Ovary (tissue), 7 donors: ENCODE measurements at regions not wholly inside any gene's neighbourhood (a gene's known extent, or its start where the extent isn't known, plus 50 kb on each side); places are given as distances from the start of the nearest gene placed in this dataset.

Source experiments
- DNase-seq, 5 donors: peaks; one replicate each; pipeline ENCODE4 v3.0.0-alpha.2; 2019 to 2020
- H3K27ac ChIP-seq, 2 donors: fragments of 200-600 bp; one replicate each; pipeline versions ENCODE4 v1.5.1 to v1.8.0; 2019 to 2022
- H3K27me3 ChIP-seq: fragments of 200-600 bp; one replicate; pipeline ENCODE4 v1.8.0; 2022
- H3K36me3 ChIP-seq: fragments of 200-600 bp; sonication (generic); one replicate; pipeline ENCODE4 v1.5.1; 2019
- H3K4me1 ChIP-seq: one replicate; pipeline ENCODE4 v1.8.1; 2013; ENCODE audit warnings: mild to moderate bottlenecking, moderate library complexity; ENCODE audit not compliant: insufficient read depth
- H3K4me3 ChIP-seq: fragments of 200-600 bp; sonication (generic); one replicate; pipeline ENCODE4 v1.5.1; 2017
- H3K9me3 ChIP-seq, 2 donors: fragments of 200-600 bp in 1 of 2; sonication (generic) in 1 of 2; one replicate each; pipeline versions ENCODE4 v1.5.1 to v1.8.1; 2013 to 2019; ENCODE audit warnings: mild to moderate bottlenecking in 1 of 2, moderate library complexity in 1 of 2
- EP300 ChIP-seq: sonication (generic); formaldehyde crosslinking; IDR thresholded peaks from one replicate; pipeline ENCODE4 v1.6.1; 2017; ENCODE audit warnings: antibody characterized with exemption
- POLR2A ChIP-seq: fragments of 450-650 bp; IDR thresholded peaks from one replicate; pipeline ENCODE4 v1.6.1; 2017; ENCODE audit warnings: antibody characterized with exemption, mild to moderate bottlenecking, moderate library complexity
- WGBS, 3 donors: extraction: QIAGEN DNeasy Blood & Tissue Kit in 1 of 3; methylation state at CpG; one replicate each; pipeline versions ENCODE4 v1.1.5 to v1.1.7; 2013 to 2017; 5-methylcytosine and 5-hydroxymethylcytosine counted together
- intact Hi-C, 4 donors: fragments of 100-400 bp; cut with DNase I; formaldehyde crosslinking; loops; one replicate each; pipeline versions ENCODE4 v1.11.0 to v1.15.1; 2022 to 2023
- TF ChIP-seq, protein P1 (sequence below), 3 donors: fragments of 450-650 bp in 2 of 3; fragments of 200-600 bp in 1 of 3; IDR thresholded peaks; one replicate each; pipeline versions ENCODE4 v1.5.1 to v1.8.0; 2016 to 2022; ENCODE audit warnings: antibody characterized with exemption in 3 of 3, mild to moderate bottlenecking in 1 of 3
- donor health status: DM: no; HTN: no; CAD: no; lungs with moderate emphysema.
- donor health status: DM: no; HTN: no; CAD: no.
- donor health status: Bipolar disorder and iron deficiency.
- donor health status: DM: no; HTN: no; CAD: no.
- donor health status: DM: yes; HTN: yes; CAD: no.

DNA sequence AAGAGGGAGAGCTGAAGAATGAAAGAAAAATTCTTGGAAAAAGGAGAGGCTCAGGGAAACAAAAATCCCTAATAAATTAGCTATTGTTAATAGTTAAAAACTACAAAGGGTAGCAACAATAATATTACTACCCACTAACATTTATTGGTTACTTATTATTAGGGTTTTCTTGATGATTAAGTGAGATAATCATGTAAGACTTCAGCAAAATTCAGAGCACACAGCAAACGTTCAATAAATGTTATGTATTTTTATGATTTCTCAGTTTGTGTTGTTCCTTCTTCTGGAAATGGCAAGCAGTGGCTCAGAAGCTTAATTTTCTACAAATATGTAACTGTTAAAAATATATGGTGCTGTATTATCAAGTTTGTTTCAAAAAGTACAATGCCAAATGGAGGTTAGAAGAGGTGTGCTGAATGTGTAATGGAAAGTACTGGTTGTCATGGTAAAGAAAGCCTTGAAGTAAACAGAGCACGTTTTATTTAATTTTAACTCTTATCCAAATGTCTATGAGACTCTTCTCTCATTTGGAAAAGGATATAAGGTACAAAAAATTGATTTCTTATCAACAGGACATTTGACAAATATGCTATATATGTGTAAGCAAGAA lies 226.0 kb upstream of the ATP10B start:
- Histone ChIP-seq H3K27ac (no peak overlapping the region), H3K9me3 (no peaks in the 10 kb centered on the region), H3K4me1 (no peaks in the 10 kb centered on the region), H3K27me3 (no peaks in the 10 kb centered on the region), H3K4me3 (no peak overlapping the region), H3K36me3 (no peaks in the 10 kb centered on the region)
- intact Hi-C loops, result no loop called here
- no peak for TF ChIP-seq EP300
- TF ChIP-seq POLR2A, result no peak
- TF ChIP-seq, protein P1, sequence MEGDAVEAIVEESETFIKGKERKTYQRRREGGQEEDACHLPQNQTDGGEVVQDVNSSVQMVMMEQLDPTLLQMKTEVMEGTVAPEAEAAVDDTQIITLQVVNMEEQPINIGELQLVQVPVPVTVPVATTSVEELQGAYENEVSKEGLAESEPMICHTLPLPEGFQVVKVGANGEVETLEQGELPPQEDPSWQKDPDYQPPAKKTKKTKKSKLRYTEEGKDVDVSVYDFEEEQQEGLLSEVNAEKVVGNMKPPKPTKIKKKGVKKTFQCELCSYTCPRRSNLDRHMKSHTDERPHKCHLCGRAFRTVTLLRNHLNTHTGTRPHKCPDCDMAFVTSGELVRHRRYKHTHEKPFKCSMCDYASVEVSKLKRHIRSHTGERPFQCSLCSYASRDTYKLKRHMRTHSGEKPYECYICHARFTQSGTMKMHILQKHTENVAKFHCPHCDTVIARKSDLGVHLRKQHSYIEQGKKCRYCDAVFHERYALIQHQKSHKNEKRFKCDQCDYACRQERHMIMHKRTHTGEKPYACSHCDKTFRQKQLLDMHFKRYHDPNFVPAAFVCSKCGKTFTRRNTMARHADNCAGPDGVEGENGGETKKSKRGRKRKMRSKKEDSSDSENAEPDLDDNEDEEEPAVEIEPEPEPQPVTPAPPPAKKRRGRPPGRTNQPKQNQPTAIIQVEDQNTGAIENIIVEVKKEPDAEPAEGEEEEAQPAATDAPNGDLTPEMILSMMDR (IDR thresholded peaks at IDR 0.05), result no peak
- 34 to 49% (median 43%) methylated on average over 2 of the region's 2 CpGs for WGBS, 3 donors
- DNase-seq, result no peak

DNA sequence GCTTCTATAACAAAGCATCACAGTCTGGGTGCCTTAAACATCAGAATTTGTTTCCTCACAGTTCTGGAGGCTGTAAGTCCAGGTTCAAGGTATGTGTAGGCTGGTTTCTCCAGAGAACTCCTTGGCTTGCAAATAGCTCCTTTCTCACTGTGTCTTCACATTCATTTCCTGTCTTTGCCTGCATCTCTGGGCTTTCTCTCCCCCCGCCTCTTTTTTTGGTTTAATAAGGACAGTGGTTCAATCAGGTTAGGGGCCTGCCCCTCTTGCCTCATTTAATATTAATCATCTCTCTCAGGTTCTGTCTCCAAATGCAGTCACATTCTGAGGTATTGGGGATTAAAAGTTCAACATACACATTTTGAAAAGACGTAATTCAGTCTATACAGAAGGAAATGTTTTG lies 225.5 kb upstream of the ATP10B start:
- no peaks in the 10 kb centered on the region for H3K9me3 ChIP-seq
- no peaks in the 10 kb centered on the region for H3K27me3 ChIP-seq
- no peaks in the 10 kb centered on the region for H3K36me3 ChIP-seq
- H3K27ac ChIP-seq, result no peak overlapping the region
- H3K4me1 ChIP-seq, result no peaks in the 10 kb centered on the region
- no peak overlapping the region for H3K4me3 ChIP-seq
- 70 to 79% (median 77%) methylated on average over 2 of the region's 2 CpGs for WGBS, 3 donors
- intact Hi-C loops, result no loop called here
- DNase-seq, result no peak
- TF ChIP-seq EP300 (no peak), POLR2A (no peak)
- TF ChIP-seq, protein P1 (IDR thresholded peaks at IDR 0.05), result no peak

DNA sequence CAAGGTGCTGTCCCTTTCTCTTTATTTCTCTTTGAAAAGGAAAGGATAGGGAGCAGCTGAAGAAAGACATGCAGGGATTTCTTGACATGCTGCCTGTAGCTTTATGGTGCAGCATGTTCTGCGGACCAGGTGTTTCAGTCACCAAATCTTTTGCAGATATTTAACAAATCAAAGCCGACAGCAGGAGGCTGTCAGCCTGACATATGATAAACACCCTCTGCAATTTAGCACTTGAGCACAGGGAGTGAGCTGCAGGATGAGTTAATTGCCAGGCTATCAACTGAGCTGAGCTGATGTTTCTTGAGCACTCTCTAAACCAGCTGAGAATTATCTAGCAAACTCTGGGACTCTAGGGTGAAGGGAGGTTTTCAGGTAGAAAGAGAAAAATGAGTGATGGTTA lies 212.8 kb upstream of the ATP10B start:
- no peak for DNase-seq
- Histone ChIP-seq H3K4me1 (no peaks in the 10 kb centered on the region), H3K36me3 (no peaks in the 10 kb centered on the region), H3K27me3 (no peaks in the 10 kb centered on the region), H3K9me3 (no peaks in the 10 kb centered on the region), H3K4me3 (no peak overlapping the region), H3K27ac (no peak overlapping the region)
- 7 to 9% (median 7%) methylated on average over 2 of the region's 2 CpGs for WGBS, 3 donors
- intact Hi-C loops, result no loop called here
- no peak for TF ChIP-seq POLR2A
- TF ChIP-seq EP300, result no peak
- TF ChIP-seq, protein P1 (IDR thresholded peaks at IDR 0.05), result no peak

DNA sequence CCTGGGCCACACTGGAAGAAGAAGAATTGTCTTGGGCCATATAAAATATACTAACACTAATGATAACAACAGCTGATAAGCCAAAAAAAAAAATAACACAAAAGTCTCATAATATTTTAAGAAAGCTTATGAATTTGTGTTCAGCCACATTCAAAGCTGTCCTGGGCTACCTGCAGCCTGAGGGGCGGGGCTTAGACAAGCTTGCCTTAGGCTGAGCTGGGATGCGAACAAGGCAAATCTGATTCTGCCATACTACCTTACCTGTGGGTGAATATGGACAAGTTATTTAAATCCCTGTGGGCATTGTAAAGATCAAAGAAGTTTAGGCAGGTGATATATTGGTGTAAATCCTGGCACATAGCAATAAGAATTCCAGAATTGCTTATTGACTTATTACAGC lies 212.3 kb upstream of the ATP10B start:
- TF ChIP-seq, protein P1 (IDR thresholded peaks at IDR 0.05), result no peak
- TF ChIP-seq EP300, result no peak
- TF ChIP-seq POLR2A, result no peak
- Histone ChIP-seq H3K4me1 (no peaks in the 10 kb centered on the region), H3K36me3 (no peaks in the 10 kb centered on the region), H3K27ac (no peak overlapping the region), H3K9me3 (no peaks in the 10 kb centered on the region), H3K27me3 (no peaks in the 10 kb centered on the region), H3K4me3 (no peak overlapping the region)
- intact Hi-C loops, result no loop called here
- WGBS, 3 donors, result 63 to 70% (median 69%) methylated on average over 2 of the region's 2 CpGs
- no peak for DNase-seq
